ENCODE measurements at regions not wholly inside any gene's neighbourhood (a gene's known extent, or its start where the extent isn't known, plus 50 kb on each side); places are given as distances from the start of the nearest gene placed in this dataset.

GRCh38 chr3:166818464-166818863 is 561.6 kb downstream of the ZBBX start:
- Histone ChIP-seq H4K20me1 (ENCODE audit: insufficient read depth, low read length) (no peaks in the 10 kb centered on the region), H2BK15ac (ENCODE audit: low read depth, low read length) (no peak overlapping the region), H3K4me3 (ENCODE audit: insufficient read depth, low read depth, low read length) (no peak overlapping the region), H3K36me3 (ENCODE audit: control insufficient read depth, insufficient read depth, low read length) (no peaks in the 10 kb centered on the region), H3K9ac (ENCODE audit: low read depth, low read length) (no peak overlapping the region), H2BK20ac (ENCODE audit: low read depth, low read length) (no peak overlapping the region), H3K18ac (ENCODE audit: low read depth, low read length) (no peak overlapping the region), H3K56ac (ENCODE audit: extremely low read depth, insufficient read depth, low read length) (no peak overlapping the region), H4K91ac (ENCODE audit: insufficient read depth, low read depth, low read length) (no peak overlapping the region), H2AFZ (replicated peaks; ENCODE audit: low read length, poor library complexity) (no peak overlapping the region), H2BK120ac (ENCODE audit: low read depth, low read length) (no peak overlapping the region), H3K9me1 (ENCODE audit: insufficient read depth, low read length) (no peaks in the 10 kb centered on the region), H4K8ac (ENCODE audit: low read depth in 2 of 2, low read length in 2 of 2) (no peak overlapping the region), H2BK5ac (ENCODE audit: low read depth, low read length, poor library complexity, severe bottlenecking) (no peak overlapping the region), H3K4me2 (ENCODE audit: low read depth, low read length) (no peak overlapping the region), H3K4me1 (ENCODE audit: control insufficient read depth, insufficient read depth, low read length) (no peaks in the 10 kb centered on the region), H2AK5ac (ENCODE audit: low read depth, low read length) (no peak overlapping the region), H4K5ac (ENCODE audit: low read depth, low read length) (no peak overlapping the region), H3K23ac (ENCODE audit: low read depth, low read length) (no peak overlapping the region), H3K14ac (replicated peaks; ENCODE audit: low read depth, low read length) (no peak overlapping the region), H3K4ac (ENCODE audit: low read depth, low read length) (no peak overlapping the region), H3K79me1 (ENCODE audit: low read depth in 1 of 2, low read length in 2 of 2) (no peaks in the 10 kb centered on the region), H3K27me3 (ENCODE audit: control insufficient read depth, insufficient read depth, low read length) (no peaks in the 10 kb centered on the region), H3K27ac (ENCODE audit: insufficient read depth, low read length) (no peak overlapping the region), H3K9me3 (ENCODE audit: control insufficient read depth, insufficient read depth, low read length) (peaks cover 2% of the 10 kb centered on the region; the same call in 1 of the 2 replicates), H2AK9ac (replicated peaks; ENCODE audit: low read depth, low read length, poor library complexity) (no peak overlapping the region)
- CTCF ChIA-PET: no interaction called here
- POLR2A ChIA-PET (ENCODE audit: unreplicated experiment): no interaction called here
- dilution Hi-C loops (cut with HindIII; ENCODE audit: low sequenced_read_pairs, unreplicated experiment): no loop called here
- TF ChIP-seq RFX5 (IDR thresholded peaks at IDR 0.05; ENCODE audit: low read depth, low read length) (no peak), BHLHE40 (IDR thresholded peaks at IDR 0.05; ENCODE audit: low read depth, low read length) (no peak), CHD1 (IDR thresholded peaks at IDR 0.05; ENCODE audit: low read depth, low read length) (no peak), CTCF (conservative IDR thresholded peaks at IDR 0.05; ENCODE audit: low read depth, low read length) (no peak), MAZ (IDR thresholded peaks at IDR 0.05; ENCODE audit: borderline replicate concordance, low read depth, low read length) (no peak), RCOR1 (IDR thresholded peaks at IDR 0.05; ENCODE audit: insufficient replicate concordance, low read length) (no peak), CEBPB (IDR thresholded peaks at IDR 0.05; ENCODE audit: low read depth, low read length) (no peak), MAFK (IDR thresholded peaks at IDR 0.05; ENCODE audit: low read depth, low read length) (no peak), MXI1 (IDR thresholded peaks at IDR 0.05; ENCODE audit: borderline replicate concordance, low read depth, low read length) (no peak), ELK1 (IDR thresholded peaks at IDR 0.05; ENCODE audit: borderline replicate concordance, low read depth, low read length) (no peak), POLR2A (IDR thresholded peaks at IDR 0.05; ENCODE audit: low read depth, low read length) (no peak), SMC3 (IDR thresholded peaks at IDR 0.05; ENCODE audit: low read depth, low read length) (no peak), RAD21 (IDR thresholded peaks at IDR 0.05; ENCODE audit: low read length) (no peak), USF2 (IDR thresholded peaks at IDR 0.05; ENCODE audit: low read depth, low read length) (no peak), NFE2L2 (IDR thresholded peaks at IDR 0.05; ENCODE audit: low read depth, low read length) (no peak), FOS (IDR thresholded peaks at IDR 0.05; ENCODE audit: low read depth, low read length) (no peak)
- DNase-seq: no peak
- in situ Hi-C loops (cut with MboI; ENCODE audit: low sequenced_read_pairs): no loop called here
- BruUV-seq (replicated peaks): no TSS peak
- ATAC-seq (ENCODE audit: low read depth): no peak
- intact Hi-C loops (cut with micrococcal nuclease): no loop called here

All from IMR-90 (cell line).